ENCODE measurements at regions not wholly inside any gene's neighbourhood (a gene's known extent, or its start where the extent isn't known, plus 50 kb on each side); places are given as distances from the start of the nearest gene placed in this dataset.

GRCh38 chr2:16373341-16373740 is 292.3 kb downstream of the CYRIA start:
- no peak for TF ChIP-seq TSHZ2 (CRISPR knock-in tag; IDR thresholded peaks at IDR 0.05)
- TF ChIP-seq CSRNP3 (CRISPR knock-in tag; IDR thresholded peaks at IDR 0.05) = no peak
- no peak for TF ChIP-seq POU6F1 (CRISPR knock-in tag; IDR thresholded peaks at IDR 0.05; ENCODE audit: borderline replicate concordance, low read depth)
- no peak for TF ChIP-seq ZFP30 (CRISPR knock-in tag; IDR thresholded peaks at IDR 0.05)
- no peak for TF ChIP-seq SNAI2 (CRISPR knock-in tag; IDR thresholded peaks at IDR 0.05)
- ATAC-seq = no peak

- no peak for ATAC-seq
- no peak for TF ChIP-seq TSHZ2 (CRISPR knock-in tag; IDR thresholded peaks at IDR 0.05)
Measured at GRCh38 chr2:16371751-16372150, 293.9 kb downstream of the CYRIA start.

- TF ChIP-seq ZFP3 (CRISPR knock-in tag; IDR thresholded peaks at IDR 0.05) (no peak), TSHZ2 (CRISPR knock-in tag; IDR thresholded peaks at IDR 0.05) (no peak), ESRRG (CRISPR knock-in tag; IDR thresholded peaks at IDR 0.05) (no peak), ZNF70 (CRISPR knock-in tag; IDR thresholded peaks at IDR 0.05) (no peak), GLIS3 (CRISPR knock-in tag; IDR thresholded peaks at IDR 0.05) (no peak), CREB5 (CRISPR knock-in tag; IDR thresholded peaks at IDR 0.05; ENCODE audit: low read depth) (no peak), OSR1 (CRISPR knock-in tag; IDR thresholded peaks at IDR 0.05) (no peak), RARB (CRISPR knock-in tag; IDR thresholded peaks at IDR 0.05) (no peak), PPARA (CRISPR knock-in tag; IDR thresholded peaks at IDR 0.05; ENCODE audit: borderline replicate concordance) (no peak), ZC3H10 (CRISPR knock-in tag; IDR thresholded peaks at IDR 0.05) (no peak), ZNF8 (CRISPR knock-in tag; IDR thresholded peaks at IDR 0.05) (no peak), ISL1 (CRISPR knock-in tag; IDR thresholded peaks at IDR 0.05) (no peak), PATZ1 (CRISPR knock-in tag; IDR thresholded peaks at IDR 0.05; ENCODE audit: borderline replicate concordance) (no peak), BACH2 (CRISPR knock-in tag; IDR thresholded peaks at IDR 0.05; ENCODE audit: borderline replicate concordance) (no peak), CSDC2 (CRISPR knock-in tag; IDR thresholded peaks at IDR 0.05) (no peak), ZNF565 (CRISPR knock-in tag; conservative IDR thresholded peaks at IDR 0.05; ENCODE audit: low read depth) (no peak), ZFP30 (CRISPR knock-in tag; IDR thresholded peaks at IDR 0.05) (no peak), ARNTL (CRISPR knock-in tag; IDR thresholded peaks at IDR 0.05; ENCODE audit: borderline replicate concordance, low read depth) (no peak), TCF4 (CRISPR knock-in tag; IDR thresholded peaks at IDR 0.05; ENCODE audit: borderline replicate concordance) (no peak)
- ATAC-seq = no peak
Measured at GRCh38 chr2:16368951-16369350, 296.7 kb downstream of the CYRIA start.
